ENCODE measurements at regions not wholly inside any gene's neighbourhood (a gene's known extent, or its start where the extent isn't known, plus 50 kb on each side); places are given as distances from the start of the nearest gene placed in this dataset.
A peak's percentile ranks its signal among the peaks of the same experiment; 100 is the strongest.

GRCh38 chr10:28853195-28853594, 175.9 kb downstream of the BAMBI start:
- DNase-seq: no peak

GRCh38 chr10:28857164-28857563, 179.8 kb downstream of the BAMBI start:
- DNase-seq: no peak

- DNase-seq: no peak
Observed at GRCh38 chr10:28858646-28859045, 181.3 kb downstream of the BAMBI start.

GRCh38 chr10:28859791-28860190, 182.5 kb downstream of the BAMBI start:
- DNase-seq: no peak

DNA sequence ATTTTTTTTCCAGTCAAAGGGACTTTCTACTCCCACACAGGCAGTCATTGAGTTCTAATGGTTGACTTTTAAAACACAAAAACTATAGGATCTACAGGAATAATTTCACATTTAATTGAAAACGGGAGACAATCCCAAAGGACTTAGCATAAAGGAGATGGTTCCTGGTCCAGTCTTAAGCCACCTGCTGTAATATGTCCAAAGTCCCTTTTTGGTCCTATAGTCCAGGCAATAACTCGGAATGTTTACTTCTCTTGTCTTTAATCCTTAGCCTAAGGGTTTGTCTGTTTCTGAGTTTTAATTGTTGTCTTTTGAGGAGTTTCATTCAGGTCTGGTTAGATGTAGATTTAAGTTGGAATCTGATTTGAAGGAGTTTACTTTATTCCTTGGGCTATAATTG, 184.9 kb downstream of the BAMBI start:
- no peak for DNase-seq

DNA sequence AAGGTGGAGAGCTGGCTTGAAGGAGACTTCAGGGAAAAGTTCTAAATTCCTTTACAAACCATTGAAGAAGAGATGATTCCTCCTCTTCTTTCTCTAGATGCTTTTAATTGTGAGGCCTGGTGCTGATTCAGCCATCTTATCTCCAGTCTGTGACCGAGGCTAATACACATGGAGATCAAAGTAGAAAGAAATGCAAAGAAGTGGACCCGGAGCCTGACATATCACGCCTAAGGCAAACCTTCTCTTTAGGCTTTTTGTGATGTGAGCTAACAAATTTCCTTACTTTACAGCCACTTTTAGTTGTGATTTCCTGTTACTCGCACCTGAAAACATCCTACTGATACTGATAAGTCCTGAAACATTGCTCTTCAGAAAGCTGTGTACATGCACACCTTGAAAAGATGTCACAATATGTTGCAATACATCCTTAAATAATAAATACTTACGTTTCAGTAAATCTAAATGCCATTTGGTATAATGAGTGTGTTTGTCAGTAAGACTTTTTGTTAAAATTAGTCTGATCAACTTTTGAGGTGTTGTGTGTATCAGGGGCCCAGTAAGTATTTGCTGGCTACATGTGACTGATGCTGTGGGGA, 192.4 kb downstream of the BAMBI start:
- no peak for DNase-seq

DNA sequence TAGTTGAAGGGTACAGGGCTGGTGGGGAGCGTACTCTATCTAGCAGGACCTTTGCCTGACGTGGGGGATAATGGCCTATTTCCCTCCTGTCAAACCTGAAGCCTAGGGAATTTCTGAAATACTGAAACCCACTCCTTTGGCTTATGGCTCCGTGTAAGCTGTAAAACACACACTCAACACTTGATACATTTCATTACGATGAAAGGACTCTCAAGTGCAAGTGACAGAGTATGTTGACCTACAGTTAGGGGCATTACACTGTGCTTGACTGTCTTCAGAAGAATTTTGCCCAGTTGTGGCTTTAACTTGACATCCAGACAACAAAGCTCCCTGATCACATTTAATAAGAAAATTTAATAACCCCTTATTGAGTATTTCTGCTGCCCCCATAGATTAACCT, 194.3 kb downstream of the BAMBI start:
- no peak for DNase-seq

GRCh38 chr10:28872587-28873165, 195.4 kb downstream of the BAMBI start:
- no peak for DNase-seq

GRCh38 chr10:28873540-28873939, 196.2 kb downstream of the BAMBI start:
- DNase-seq: no peak

DNA sequence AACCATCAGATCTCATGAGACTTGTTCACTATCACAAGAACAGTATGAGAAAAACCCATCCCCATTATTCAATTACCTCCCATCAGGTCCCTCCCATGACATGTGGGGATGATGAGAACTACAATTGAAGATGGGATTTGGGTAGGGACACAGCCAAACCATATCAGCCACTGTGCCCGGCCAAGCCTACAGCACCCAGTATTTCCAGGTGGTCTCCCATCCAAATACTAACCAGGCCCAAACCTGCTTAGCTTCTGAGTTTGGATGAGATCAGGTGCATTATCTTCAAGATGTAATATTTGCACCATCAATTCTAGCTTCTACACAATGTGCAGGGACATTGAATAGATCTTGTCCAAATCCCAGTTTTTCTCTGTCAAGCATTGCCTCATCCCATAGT, 196.9 kb downstream of the BAMBI start:
- DNase-seq: no peak

DNA sequence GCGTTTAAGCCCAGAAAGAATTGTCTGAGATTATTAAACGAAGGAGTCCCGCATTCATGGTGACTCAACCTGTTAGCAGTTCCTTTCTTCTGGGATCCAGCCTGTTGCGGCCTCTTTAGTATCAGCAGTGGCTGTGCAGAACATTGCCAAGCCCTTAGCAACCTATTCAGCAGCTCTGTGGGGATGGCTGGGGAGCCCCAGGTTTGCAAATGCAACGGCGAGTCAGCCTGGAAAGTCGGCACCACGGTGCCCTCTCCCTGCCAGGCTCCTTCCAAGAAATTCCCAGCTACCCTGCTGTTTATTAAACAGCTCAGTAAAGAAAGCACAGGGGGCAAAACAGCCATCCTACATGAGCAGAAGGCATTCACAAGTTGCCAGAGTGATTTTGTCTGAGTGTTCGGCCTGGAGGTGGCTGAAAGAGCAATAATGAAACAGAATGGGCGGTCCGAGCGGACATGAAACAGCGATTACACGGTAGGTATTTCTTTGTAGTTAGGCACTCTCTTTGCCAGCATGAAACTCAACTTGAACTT, 198.3 kb downstream of the BAMBI start:
- peak in 25 of 56 donors; percentile 1 to 51 (median 6) for DNase-seq

DNA sequence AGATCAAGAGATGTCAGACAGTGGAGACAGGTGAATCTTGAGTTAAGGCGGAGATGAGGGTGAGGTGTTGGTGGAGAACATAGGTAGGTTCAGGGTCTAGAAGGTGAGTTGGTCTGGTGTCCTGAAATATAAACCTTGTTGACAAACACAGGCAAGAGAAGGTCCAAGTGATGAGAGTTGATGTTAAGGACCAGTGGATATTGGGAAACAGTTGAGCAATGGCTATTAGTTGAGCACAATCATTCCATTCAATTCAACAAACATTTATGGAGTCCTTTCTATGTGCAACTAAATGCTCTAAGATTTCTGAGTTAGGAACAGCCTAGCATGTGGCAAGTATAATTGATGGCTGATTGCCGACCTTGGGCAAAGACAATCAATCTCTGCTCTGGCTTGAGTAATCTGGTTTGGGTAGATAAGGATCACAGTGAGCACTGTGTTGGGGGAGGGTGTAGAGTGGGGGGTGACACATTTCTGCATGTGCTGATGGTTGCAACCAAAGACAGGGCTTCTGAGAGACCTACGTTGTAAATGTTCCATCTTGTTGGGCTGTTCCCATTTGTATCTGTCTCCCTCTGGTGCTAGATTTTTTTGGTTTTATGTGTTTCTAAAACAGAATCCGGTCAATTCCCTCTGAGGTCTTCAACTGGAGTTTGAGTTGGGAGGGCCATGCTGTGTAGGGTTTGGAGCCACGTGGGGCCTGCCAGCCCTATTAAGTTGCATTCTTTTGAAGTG, 201.1 kb downstream of the BAMBI start:
- peak in 4 of 56 donors; percentile 1 to 3 (median 2) for DNase-seq

DNA sequence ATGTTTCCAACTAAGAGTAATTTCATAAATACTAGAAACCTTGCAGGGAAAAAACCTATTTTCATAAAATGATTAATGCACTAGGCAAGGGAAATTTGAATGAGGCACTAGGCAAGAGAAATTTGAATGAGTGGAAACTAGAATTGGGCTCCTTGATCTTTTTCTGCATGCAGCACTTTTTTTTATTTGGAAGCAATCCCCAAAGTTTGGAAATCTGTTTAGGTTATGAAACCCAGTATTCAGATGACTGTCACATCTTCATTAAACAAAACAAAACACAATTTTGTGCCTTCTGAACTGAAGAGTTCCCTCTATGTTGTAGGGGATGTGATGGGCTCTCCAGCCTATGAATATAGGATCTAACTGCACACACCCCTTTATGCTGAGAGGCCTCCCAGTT, 201.9 kb downstream of the BAMBI start:
- DNase-seq: no peak

DNA sequence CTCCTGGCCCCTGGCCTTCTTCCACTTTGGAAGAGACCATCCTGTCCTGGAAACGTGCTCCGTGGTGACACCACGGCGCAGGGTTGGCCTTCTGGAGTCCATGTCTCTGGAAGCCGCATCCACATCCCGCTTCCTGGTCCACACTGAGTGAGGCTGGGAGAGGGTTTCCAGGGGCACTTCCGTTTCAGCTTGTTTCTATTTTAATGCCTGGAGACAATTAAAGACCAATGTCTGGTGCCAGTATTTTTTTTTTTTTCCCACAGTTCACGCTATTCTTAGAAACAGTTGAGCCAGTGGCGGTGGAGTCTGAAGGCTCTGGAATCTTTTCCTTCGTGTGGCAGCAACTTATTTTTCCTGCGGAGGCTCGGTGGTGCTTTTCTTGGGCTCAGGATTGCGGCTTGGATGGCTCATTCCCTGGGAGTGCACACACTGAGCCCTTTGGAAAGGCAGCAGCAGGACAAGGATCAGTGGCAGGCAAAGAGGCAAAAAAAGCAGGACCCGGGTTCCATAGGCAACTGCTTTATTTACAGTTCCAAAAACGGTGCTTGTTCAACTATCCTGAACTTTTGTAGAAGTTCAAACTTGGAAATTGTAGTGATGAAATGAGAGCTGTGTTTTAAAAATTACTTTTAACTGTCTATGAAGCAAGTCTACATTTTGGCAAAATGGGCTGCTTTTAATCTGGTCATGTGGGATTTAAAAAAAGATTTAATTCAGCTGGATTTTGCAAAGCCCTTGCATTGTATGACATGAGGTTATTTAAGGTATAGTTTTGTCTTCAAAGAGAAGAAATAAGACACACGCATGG, 202.8 kb downstream of the BAMBI start:
- DNase-seq: no peak

DNA sequence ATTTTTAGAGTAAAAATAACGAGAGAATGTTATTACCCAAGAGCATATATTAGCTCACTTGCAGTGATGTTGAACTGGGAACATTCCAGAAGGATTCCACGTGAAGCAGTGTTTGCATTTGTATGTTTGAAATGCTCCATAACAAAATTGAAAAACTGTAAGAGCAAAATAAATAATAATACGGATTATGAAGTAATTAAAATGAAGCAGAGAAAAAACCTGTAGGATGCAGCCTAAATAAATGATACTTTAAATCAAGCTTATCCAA, 203.3 kb downstream of the BAMBI start:
- no peak for DNase-seq

DNA sequence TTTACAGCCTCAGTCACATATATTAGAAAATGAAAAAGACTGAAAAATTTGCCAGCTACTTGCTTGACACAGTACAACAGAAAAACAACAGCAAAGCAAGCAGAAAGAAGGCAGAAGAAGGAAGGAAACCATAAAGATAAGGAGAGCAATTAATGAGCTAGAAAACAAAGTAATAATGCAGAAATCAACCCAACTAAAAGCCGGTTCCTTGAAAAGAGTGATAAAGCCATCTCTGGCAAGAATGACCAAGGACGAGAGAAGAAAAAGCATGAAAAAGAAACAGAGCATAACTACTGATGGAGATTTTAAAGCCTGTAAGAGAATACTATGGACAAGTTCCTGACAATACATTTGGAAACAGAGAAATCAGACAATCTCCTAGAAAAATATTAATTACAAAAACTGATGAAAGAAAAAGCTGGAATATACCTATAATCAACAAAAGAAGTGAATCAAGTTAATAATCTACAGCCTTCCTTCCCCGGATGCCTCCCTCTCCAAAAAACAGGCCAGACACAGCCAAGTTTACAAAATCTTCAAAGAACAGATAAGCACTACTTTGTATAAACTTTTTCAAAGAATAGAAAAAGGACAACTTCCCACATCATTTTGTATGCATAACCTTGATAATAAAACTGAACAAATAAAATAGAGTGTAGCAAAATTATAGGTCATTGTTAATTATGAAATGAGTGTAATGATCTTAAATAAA, 204.0 kb downstream of the BAMBI start:
- no peak for DNase-seq

- no peak for DNase-seq
Observed at GRCh38 chr10:28883741-28884423, 206.6 kb downstream of the BAMBI start.

GRCh38 chr10:28890121-28890950, 213.0 kb downstream of the BAMBI start:
- DNase-seq: no peak

DNA sequence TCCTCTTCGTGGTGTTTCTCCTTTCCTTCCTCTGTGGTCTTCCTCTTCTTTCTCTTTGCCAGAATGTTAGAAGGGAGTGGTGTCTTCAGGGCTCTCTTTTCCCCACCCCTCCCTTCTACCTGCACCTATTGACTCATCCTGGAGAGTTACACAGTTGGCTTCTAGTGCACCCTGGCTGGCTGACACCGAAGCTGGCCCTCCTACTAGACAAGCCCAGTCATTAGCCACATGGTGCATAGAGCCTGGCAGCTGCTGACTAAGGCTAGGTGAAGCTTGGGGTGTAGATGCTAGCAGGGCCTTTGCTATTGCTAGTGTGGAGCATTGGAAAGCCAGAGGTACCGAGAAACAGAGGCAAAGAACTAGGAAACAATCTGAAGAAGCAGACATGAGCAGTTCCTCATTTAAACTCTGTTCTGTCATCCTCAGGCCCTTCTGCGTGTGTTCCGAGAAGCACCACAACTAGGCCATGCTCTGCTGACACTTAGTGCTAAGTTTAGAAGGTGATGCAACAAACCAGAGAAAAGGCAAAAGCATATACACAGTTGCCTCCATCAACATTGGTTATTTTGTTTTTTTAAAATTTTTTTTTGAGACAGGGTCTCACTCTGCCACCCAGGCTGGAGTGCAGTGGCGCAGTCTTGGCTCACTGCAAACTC, 213.9 kb downstream of the BAMBI start:
- DNase-seq: no peak
